CD4-positive, alpha-beta T cell treated with Interleukin-4 for 1 hour (primary cell): ENCODE measurements at regions not wholly inside any gene's neighbourhood (a gene's known extent, or its start where the extent isn't known, plus 50 kb on each side); places are given as distances from the start of the nearest gene placed in this dataset.

ENCODE experiments used
- DNase-seq, 2 donors: peaks; one replicate each; pipeline ENCODE4 v3.0.0-alpha.2; 2020 to 2022

DNA sequence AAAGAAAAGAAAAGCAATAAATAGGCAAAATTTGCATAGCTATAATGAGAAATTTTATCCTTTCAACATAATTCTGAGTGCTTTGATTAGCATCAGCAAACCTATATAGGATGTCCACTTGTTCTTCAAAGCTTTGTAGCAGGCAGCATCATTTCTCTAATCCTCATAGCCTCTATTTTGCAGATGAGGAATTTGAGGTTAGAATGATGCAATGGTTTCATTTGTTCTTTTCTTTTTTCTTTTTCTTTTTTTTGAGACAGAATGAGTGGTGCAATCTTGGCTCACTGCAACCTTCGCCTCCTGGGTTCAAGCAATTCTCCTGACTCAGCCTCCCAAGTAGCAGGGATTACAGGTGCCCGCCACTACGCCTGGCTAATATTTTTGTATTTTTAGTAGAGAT lies 594.4 kb downstream of the TOX3 start:
- no peak for DNase-seq

DNA sequence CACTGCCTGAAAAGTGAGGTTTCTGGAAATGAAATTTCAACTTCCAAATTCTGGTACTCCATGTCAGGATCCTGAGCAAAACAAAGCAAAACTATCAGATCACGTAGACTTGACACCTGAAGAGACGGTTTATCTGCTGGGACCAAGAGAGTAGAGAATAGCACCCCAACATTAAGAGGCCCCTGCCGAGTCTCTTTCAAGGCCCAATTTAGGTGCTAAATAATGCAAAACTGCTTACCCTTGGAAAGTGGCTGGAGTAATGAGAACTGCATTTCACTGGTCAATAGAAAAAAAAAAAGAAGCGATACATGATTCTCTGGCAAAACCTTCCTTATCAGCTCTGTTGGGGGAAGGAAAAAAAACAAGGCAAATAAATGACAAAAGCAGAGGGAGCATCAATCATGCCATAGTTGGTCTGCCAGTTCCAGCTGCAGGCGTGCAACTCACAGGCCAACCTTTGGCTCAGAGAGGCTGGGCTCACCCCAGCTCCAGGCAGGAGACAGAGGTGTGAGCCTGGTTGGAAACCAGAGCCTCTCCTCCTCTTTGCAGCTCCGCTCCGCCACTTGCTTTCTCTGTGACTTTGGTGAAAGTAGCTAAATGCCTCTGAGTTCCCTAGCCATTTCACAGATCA lies 595.2 kb downstream of the TOX3 start:
- no peak for DNase-seq

DNA sequence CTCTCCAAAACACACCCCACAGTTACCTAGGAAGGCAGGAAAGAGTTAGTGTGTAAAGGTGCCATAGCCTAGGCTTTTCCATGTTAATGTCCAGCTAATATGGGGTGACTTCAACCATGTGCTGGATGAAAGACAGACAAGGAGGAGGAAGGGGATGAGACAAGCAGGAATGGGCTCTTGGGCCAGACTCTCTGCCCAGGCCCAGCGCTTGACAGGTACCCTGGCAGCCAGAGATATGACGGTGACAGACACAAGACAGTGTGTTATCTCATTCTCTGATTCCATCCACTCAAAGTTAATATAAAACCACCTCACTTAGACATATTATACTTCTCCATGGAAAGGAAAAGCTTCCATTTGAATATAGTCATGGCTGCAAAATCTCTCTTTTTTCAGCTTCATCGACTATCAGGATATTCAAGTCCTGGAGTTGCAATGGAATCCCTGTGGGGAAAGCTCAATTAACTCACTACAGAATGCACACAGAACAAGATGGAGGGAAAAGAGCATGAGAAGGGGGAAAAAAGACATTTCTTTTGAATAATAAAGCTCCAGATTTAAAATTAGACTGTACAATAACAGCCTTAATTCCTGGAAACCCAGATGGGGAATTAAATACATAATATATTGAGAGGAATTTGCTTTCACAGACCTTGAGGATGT lies 596.7 kb downstream of the TOX3 start:
- DNase-seq = no peak

DNA sequence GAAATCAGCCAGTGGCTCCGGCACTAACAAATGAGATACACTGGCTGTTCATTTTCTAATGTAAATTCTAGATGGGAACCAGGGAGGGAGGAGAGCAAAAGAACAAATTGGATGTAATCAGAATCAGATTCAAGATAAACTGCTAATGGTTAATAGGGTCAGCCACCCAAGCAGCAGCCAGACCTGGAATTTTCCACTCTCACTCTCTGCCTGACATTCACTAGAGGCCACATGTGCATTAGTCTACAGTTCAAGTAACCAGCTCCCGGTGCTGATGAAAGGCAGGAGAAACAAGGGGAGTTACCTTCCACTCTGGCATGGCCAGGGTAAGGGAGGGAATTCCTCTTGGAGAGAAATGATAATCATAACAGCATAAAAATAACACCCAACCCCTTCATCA lies 597.7 kb downstream of the TOX3 start:
- DNase-seq = no peak

DNA sequence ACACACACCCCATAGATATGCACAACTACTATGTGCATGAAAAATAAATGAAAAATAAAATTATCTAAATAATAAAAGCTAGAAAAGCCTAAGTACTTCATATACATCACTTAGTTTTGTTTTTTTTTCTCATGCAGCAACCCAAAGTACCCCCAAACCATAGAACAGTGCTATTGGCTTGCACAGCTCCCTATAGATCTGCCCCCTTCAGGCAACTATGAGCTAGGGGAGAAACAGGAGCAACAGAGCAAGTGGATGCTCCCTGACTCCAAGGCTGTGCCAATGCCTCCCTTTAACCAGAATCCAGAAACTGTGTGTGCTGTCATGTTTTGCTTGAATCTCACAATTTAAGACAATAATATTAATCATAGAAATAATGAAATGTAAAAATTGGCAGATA lies 605.5 kb downstream of the TOX3 start:
- no peak for DNase-seq

DNA sequence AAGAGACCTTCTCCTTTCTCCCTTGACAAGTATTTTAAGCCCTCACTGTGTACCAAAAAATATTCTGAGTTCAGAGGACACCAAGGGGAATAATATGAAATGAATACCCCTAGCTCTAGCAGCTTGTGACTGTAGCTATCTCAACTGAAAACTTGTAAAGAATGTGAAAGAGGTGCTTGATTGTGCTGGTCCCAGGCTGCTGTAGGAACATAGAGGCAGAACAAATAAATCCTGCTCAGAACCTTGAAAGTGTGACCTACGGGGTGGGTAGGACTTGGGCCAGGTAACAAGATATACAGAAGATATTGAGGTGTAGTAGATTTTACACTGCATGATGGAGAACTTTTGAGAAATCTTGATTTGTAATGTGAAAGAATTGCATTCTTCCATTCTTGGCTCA lies 606.8 kb downstream of the TOX3 start:
- DNase-seq = no peak

DNA sequence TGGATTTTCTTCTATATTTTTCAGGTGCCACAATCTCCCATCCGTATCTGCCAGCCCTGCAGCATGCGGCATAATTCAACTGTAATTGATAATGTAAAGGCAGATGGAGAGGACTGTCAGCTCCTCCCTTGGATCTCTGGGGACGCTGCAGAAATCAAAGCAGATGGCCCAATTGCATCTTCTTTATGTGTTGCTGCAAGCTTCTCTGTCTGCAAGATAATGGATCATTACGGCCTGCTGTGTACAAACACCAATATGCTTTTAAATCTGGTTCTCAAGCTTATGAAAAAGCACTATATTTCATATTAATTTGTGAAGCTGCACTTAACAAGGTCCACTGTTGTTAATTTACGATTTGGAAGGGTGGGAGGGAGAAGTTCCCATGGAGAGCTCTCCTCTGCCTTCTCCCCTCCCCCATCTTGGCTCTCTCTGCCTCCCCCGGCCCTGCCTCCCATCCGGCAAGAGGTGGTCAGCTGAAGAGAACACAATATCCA lies 607.5 kb downstream of the TOX3 start:
- no peak for DNase-seq

DNA sequence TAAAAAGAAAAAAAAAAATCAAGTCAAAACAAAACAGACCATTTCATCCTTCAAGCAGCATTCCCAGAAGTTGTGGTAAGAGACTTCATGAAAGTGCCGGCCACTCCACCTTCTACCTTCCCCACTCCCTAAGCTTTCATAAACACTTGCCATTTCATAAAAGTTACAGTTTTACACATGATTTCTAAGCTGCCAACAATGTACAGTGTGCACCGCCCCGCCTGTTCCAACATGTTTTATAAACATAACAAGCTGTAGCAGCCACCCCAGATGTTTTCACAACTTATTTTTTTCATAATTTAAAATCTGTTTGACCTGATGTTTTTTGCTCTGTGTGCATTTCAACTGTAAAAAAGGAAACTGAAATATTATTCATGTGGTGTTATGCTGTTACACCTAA lies 608.1 kb downstream of the TOX3 start:
- DNase-seq = no peak

DNA sequence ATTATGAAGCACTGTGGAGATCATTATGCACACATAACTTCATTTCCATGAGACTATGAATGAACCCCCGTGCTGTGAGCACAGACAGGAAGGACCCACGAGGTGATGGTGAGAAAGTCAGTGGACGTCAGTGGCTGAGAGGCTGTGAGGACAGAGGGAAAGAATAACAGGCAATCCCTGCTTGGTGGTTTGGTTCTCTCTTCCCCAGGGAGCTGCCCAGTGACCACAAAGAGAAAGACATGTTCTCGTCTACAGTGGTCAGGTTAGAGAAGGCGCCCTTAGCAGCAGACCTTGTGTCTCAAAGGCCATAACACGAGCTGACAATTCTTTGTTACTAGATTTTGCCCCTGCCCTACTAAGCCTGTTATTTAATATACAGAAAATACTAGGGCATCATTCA lies 609.2 kb downstream of the TOX3 start:
- DNase-seq = no peak

DNA sequence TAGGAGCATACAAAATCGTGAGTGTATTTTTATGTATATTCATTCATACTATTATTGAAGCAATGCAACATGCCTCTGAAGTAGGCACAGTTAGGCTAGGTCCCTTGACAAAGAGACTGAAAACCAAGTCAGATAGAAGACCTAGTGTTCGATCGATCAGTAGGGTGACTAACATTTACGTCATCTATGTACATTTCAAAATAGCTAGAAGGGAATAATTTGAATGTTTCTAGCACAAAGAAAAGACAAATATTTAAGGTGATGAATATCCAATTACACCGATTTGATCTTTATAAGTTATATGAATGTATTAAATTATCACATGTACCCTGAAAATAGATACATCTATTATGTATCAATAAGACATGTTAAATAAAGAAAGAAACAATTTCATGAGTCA lies 610.1 kb downstream of the TOX3 start:
- DNase-seq = no peak

DNA sequence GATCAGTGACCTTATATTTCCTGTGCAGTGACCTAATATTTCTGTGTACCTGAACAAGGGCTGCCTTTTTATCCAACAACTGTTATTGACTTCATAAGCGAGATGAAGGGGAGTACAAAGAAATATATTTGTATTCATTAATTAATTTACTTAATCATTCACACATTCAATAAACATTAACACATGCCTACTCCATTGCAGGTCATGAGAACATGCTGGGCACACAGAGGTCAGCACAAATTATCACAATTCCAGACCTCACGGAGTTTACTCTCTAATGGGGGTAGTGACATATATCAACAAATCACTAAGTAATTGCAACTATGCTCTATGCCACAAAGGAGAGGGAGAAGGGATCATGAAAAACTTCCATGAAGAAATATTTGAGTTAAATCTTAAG lies 614.6 kb downstream of the TOX3 start:
- no peak for DNase-seq

DNA sequence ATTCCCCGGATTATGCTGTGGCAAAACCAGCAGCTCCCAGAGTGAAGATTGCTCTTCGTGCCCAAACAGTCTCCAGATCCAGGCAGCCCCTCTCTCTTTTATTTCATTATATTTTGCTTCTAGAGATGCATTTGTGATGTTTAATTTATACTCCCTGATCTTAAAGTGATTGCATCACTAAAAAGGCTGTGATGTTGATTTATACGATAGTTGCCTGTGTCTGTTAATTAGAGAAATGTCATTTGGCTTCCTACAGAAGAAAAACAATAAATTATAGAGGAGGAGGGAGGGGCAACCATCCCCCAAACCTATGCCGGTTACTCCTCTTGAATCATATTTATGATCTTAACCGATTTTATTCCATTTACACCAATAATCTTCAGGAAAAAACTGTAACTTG lies 615.3 kb downstream of the TOX3 start:
- no peak for DNase-seq

DNA sequence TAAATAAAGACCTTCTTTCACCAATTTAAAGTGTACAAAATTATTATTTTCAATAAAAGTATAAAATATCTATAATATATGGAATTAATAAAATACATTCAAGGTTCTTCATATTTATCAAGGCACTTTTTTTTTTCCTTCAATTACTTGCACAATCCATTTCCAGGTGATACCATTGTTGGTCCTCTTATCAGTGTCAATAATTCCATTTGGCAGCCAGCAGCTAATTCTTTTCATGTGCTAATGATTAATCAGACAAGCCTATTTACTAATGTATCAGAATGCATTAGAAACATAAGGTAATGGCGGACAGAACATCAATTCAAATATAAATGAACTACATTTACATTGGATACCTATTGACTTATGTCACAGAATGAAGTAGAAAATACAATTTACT lies 622.2 kb downstream of the TOX3 start:
- no peak for DNase-seq

DNA sequence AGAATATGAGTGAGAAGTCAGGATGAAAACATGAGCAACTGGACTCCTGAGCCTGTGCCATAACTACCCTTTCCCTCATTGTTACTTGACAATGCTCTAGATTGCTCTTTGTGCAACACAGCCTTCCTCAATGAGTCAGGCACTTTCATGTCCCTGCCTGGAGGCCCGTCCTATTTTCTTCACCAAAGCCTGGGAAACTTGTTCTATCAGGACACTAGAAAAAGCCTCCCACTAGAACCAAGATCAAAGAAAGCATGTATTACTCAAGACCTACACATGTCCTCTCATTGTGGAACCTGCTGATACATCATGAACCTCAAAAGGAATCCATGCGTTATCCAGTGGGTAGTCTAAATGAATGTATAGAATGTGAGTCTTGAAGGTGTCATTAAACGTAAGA lies 624.5 kb downstream of the TOX3 start:
- no peak for DNase-seq

DNA sequence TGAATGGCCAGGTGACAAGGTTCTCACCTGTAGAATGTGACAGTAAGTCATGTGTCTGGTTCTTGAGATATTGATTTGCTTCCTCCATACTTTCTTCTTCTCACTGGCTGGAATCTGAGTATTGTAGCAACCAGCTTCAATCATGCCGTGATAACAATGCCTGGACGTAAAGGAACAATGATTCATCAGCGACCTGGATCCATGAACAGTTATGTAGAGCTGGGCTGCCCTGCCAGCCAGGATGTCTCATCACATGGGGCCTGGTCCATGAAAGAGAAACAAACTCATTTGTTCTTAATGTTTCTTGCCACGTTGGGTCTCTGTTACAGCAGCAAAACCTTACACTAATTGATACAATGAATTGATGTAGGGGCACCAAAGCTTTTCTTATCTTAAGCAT lies 627.2 kb downstream of the TOX3 start:
- DNase-seq = no peak

DNA sequence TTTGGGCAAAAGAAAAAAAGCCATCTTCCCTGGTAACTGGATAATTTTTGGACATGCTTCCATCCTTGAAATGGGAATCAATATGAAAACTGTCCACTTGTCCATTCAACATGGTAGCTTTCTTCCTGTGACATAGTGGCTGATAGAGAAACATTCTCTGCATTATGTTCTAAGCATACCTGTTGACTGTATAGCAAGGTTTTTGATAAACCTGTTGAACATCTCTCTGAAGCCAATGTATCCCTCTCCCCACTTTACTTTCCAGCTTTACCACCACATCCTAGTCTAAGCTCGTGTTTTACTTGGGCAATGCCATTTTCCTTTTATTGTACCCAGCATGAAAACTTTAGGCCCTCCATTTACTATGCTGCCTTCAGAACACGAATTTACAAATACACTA lies 630.1 kb downstream of the TOX3 start:
- DNase-seq = no peak

DNA sequence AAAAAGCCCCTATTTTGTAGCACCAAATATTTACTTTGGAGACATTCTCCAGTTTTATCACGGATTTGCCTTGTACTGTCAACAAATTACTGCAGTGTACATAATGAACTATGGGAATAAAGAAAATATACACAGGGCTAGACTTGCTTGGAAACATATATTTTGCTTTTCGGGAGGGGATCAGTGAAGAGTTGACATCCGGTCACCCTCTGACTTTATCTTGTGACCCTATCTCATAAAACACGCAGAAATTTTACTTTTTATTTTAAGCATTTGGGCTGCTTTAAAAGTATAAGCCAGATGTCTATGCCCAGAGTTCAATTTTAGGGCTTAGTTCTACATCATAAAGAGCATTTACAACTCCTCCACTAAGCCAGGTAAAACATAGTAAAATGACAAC lies 630.7 kb downstream of the TOX3 start:
- no peak for DNase-seq

DNA sequence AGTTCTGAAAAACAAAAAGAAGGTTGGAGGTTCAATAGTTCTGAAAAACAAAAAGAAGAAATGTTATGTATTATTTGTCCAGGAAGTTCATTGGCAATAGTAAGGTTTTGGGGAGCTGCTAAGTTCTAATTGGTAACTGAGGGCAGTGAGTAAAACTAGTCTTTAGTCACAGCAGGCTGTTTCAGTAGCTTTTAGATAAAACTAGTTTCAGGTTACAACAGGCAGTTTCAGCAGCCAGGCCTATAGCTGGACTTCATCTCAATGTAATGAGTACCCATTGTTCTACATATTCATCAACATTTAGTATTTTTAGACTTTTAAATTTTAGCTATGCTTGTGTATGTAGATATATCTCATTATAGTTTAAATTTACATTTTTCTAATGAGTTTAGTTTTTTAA lies 639.3 kb downstream of the TOX3 start:
- no peak for DNase-seq

DNA sequence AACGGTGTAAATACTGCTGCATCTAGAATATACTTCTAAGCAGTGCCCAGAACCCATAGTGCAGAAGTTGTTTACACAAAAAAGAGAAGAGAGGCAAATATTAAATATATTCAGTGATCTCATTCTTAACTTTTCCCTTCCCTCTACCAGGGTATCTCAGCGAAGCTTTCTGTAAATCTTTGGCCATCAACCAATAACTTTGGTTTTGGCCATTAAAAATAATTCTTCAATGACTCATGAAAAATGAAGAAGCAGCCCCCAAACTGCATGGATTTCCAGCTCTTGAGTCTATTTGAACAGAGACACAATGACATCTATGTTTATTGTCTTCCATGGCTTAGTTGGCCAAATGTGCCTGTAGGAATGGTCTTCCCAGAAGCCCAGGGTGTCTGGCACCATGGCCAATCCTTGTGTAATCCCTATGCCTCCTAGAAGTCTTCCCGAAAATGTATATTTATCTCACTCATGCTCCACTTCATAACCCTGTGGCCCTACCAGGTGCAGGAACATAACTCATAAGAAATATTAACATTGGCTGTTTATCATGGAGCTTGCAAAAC lies 646.6 kb downstream of the TOX3 start:
- no peak for DNase-seq

DNA sequence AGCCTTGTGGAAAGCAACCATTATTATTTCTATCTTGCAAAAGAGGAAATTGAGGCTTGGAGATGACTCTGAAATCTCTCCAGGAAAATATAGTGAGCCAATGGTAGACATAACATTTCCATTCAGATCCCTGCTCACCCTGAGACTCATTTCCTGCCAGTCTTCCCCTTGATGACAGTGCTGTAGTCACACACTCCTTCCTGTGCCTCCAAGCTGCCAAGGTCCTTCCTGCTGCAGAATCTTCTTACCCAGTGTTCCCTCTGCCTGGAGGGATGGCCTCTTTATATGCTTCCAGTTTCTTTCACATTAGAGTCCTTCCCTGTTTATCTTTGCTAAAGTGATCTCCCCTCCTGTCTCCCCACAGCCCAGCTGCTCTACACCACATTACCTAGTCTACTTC lies 648.1 kb downstream of the TOX3 start:
- no peak for DNase-seq

DNA sequence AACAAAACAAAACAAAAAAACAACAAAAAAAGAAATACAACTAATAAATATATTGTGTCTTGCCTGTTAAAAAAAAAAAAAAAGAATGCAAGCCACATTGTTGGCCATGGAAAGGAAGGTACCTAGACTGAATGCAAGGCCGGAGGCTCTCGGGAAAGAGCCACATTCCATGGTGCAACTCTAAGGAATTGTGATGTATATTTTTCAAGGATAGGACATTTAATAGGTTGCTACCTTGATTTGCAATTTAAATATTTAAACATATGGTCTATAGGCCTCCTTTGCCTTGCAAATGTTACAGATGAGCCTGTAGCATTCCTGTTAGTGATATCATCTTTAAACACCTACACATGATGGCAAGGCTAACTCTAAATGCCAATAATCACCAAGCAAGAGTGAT lies 650.9 kb downstream of the TOX3 start:
- no peak for DNase-seq

DNA sequence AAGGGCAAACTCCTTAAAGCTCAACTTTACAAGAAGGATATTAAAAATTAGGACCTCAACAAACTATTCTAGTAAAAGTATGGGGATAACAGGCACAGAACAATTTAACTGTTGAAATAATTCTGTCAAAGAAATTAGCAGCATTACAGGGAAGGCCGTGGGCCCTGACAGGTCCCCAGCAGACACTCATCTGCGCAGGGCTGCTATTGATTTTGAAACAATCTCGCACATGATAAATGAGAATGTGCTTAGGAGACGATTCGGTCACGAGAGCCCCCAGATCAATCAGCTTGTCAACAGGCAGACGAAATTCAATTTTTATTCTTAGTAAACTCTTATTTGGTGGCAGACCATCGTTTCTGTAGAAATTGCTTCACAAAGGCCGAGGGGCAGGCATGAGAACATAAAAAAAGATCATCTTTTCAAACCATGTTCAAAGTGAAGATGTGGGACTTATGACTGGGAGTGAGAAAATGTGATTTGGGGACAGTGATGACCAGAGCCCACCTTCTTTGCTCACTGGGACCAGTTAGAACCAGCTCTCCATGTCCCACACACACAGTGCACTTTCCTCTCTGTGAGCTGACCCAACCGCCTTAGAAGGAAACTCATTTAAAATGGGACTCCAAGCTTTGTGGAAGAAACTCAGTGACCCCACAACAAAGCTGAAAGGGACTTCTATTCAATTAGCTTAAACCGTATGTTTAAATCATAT lies 654.5 kb downstream of the TOX3 start:
- no peak for DNase-seq

DNA sequence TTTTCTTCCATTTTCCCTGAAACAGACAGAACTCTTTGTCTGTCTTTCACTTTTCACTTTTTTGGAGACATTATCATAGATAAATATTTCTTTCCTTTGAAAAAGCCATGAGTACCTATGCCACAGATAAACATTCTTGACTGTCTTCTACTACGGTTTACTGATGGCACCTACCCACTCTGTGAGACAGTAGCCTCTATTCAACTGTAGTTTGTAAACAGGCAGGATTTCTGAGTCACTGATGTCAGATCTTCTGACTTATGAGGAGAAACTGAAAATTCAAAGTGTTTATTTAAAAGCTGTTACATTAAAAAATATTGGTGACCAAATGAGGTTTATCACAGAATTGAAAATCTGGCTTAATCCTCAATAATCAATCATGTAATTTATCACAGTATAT lies 658.4 kb downstream of the TOX3 start:
- DNase-seq = no peak

DNA sequence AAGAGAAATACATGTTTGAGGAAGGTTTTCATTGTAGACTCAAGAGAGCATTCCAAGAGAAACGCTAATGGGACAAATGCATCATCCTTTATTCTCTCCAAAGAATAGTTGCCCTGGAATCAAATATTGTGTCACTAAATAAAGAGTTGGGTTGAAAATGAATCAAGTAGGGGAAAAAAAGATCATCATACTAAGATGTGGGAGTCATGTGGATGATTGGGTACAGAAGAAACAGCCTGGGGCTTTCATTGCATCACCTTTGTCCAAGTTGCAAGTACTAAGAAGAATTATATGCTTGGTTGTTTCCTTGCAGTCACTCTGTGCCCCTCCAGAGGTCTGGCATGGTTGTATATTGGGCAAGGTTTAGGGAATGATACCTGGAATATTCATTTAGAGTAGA lies 658.9 kb downstream of the TOX3 start:
- no peak for DNase-seq
